ENCODE measurements at regions not wholly inside any gene's neighbourhood (a gene's known extent, or its start where the extent isn't known, plus 50 kb on each side); places are given as distances from the start of the nearest gene placed in this dataset.

GRCh38 chr12:107339932-107340331 is 246.6 kb upstream of the CRY1 start:
- no peak for TF ChIP-seq EZH2 (IDR thresholded peaks at IDR 0.05; ENCODE audit: borderline replicate concordance, low read depth, low read length, poor library complexity, severe bottlenecking)
- no peak for TF ChIP-seq CTCF (conservative IDR thresholded peaks at IDR 0.05; ENCODE audit: low read depth, low read length)
- no peak for DNase-seq (ENCODE audit: low spot score)
- no TSS peak for BruUV-seq (replicated peaks)
- Histone ChIP-seq H3K36me3 (ENCODE audit: insufficient read depth, low read length, poor library complexity, severe bottlenecking) (no peaks in the 10 kb centered on the region), H3K4me3 (ENCODE audit: low read depth, low read length, poor library complexity, severe bottlenecking) (no peak overlapping the region), H3K27ac (ENCODE audit: low read depth, low read length, poor library complexity, severe bottlenecking) (no peak overlapping the region), H3K27me3 (replicated peaks; ENCODE audit: insufficient read depth, low read depth, low read length, poor library complexity) (no peaks in the 10 kb centered on the region), H3K9me3 (ENCODE audit: low read depth, low read length, poor library complexity, severe bottlenecking) (no peaks in the 10 kb centered on the region), H3K4me1 (ENCODE audit: insufficient read depth, low read length, poor library complexity, severe bottlenecking) (peaks cover 3% of the 10 kb centered on the region)
- ChIA-PET CTCF (interaction anchor here (0.6 kb wide), 1 partner anchor 336 kb away, joined by 7 read pairs; no protein-coding TSS in a partner anchor), POLR2A (ENCODE audit: low non-redundant PET) (no interaction called here)
- intact Hi-C loops (cut with micrococcal nuclease; ENCODE audit: unreplicated experiment), result no loop called here

GRCh38 chr12:107340898-107341297 is 247.5 kb upstream of the CRY1 start:
- no peak overlapping the region for H3K4me3 ChIP-seq (ENCODE audit: low read depth, low read length, poor library complexity, severe bottlenecking)
- H3K4me1 ChIP-seq (ENCODE audit: insufficient read depth, low read length, poor library complexity, severe bottlenecking), result peaks cover 3% of the 10 kb centered on the region
- no peaks in the 10 kb centered on the region for H3K36me3 ChIP-seq (ENCODE audit: insufficient read depth, low read length, poor library complexity, severe bottlenecking)
- DNase-seq (ENCODE audit: low spot score), result no peak
- no peak overlapping the region for H3K27ac ChIP-seq (ENCODE audit: low read depth, low read length, poor library complexity, severe bottlenecking)
- intact Hi-C loops (cut with micrococcal nuclease; ENCODE audit: unreplicated experiment), result no loop called here
- no peaks in the 10 kb centered on the region for H3K9me3 ChIP-seq (ENCODE audit: low read depth, low read length, poor library complexity, severe bottlenecking)
- ChIA-PET CTCF (no interaction called here), POLR2A (ENCODE audit: low non-redundant PET) (no interaction called here)
- no TSS peak for BruUV-seq (replicated peaks)
- TF ChIP-seq CTCF (conservative IDR thresholded peaks at IDR 0.05; ENCODE audit: low read depth, low read length) (no peak), EZH2 (IDR thresholded peaks at IDR 0.05; ENCODE audit: borderline replicate concordance, low read depth, low read length, poor library complexity, severe bottlenecking) (no peak)
- no peaks in the 10 kb centered on the region for H3K27me3 ChIP-seq (replicated peaks; ENCODE audit: insufficient read depth, low read depth, low read length, poor library complexity)

GRCh38 chr12:107344035-107344808 is 250.9 kb upstream of the CRY1 start:
- H3K27ac ChIP-seq (ENCODE audit: low read depth, low read length, poor library complexity, severe bottlenecking), result no peak overlapping the region
- BruUV-seq (replicated peaks), result no TSS peak
- POLR2A ChIA-PET (ENCODE audit: low non-redundant PET), result no interaction called here
- no peak overlapping the region for H3K4me3 ChIP-seq (ENCODE audit: low read depth, low read length, poor library complexity, severe bottlenecking)
- H3K27me3 ChIP-seq (replicated peaks; ENCODE audit: insufficient read depth, low read depth, low read length, poor library complexity), result no peaks in the 10 kb centered on the region
- CTCF ChIA-PET, result no interaction called here
- H3K9me3 ChIP-seq (ENCODE audit: low read depth, low read length, poor library complexity, severe bottlenecking), result no peaks in the 10 kb centered on the region
- no peak for DNase-seq (ENCODE audit: low spot score)
- no peaks in the 10 kb centered on the region for H3K4me1 ChIP-seq (ENCODE audit: insufficient read depth, low read length, poor library complexity, severe bottlenecking)
- intact Hi-C loops (cut with micrococcal nuclease; ENCODE audit: unreplicated experiment), result no loop called here
- TF ChIP-seq CTCF (conservative IDR thresholded peaks at IDR 0.05; ENCODE audit: low read depth, low read length) (no peak), EZH2 (IDR thresholded peaks at IDR 0.05; ENCODE audit: borderline replicate concordance, low read depth, low read length, poor library complexity, severe bottlenecking) (no peak)
- no peaks in the 10 kb centered on the region for H3K36me3 ChIP-seq (ENCODE audit: insufficient read depth, low read length, poor library complexity, severe bottlenecking)
